ENCODE measurements at regions not wholly inside any gene's neighbourhood (a gene's known extent, or its start where the extent isn't known, plus 50 kb on each side); places are given as distances from the start of the nearest gene placed in this dataset.

GRCh38 chr7:81857385-81857784 lies 87.5 kb upstream of the HGF start:
- no peak for TF ChIP-seq CTCF (IDR thresholded peaks at IDR 0.05; ENCODE audit: low read depth, low read length)
- no peak for TF ChIP-seq MAX (IDR thresholded peaks at IDR 0.05; ENCODE audit: low read depth, low read length)
- TF ChIP-seq POLR2A (IDR thresholded peaks at IDR 0.05; ENCODE audit: extremely low read depth, insufficient read length) = no peak
- no peak for TF ChIP-seq MYC (IDR thresholded peaks at IDR 0.05; ENCODE audit: low read depth, low read length)
- no peak overlapping the region for H3K4me3 ChIP-seq (ENCODE audit: low read depth, low read length)
- DNase-seq (ENCODE audit: low read depth) = no peak

GRCh38 chr7:81854518-81854917 lies 84.7 kb upstream of the HGF start:
- DNase-seq (ENCODE audit: low read depth) = no peak
- no peak overlapping the region for H3K4me3 ChIP-seq (ENCODE audit: low read depth, low read length)
- TF ChIP-seq CTCF (IDR thresholded peaks at IDR 0.05; ENCODE audit: low read depth, low read length) = no peak
- TF ChIP-seq POLR2A (IDR thresholded peaks at IDR 0.05; ENCODE audit: extremely low read depth, insufficient read length) = no peak
- TF ChIP-seq MYC (IDR thresholded peaks at IDR 0.05; ENCODE audit: low read depth, low read length) = no peak
- TF ChIP-seq MAX (IDR thresholded peaks at IDR 0.05; ENCODE audit: low read depth, low read length) = no peak

- H3K4me3 ChIP-seq (ENCODE audit: low read depth, low read length) = no peak overlapping the region
- no peak for TF ChIP-seq CTCF (IDR thresholded peaks at IDR 0.05; ENCODE audit: low read depth, low read length)
- no peak for TF ChIP-seq MYC (IDR thresholded peaks at IDR 0.05; ENCODE audit: low read depth, low read length)
- TF ChIP-seq POLR2A (IDR thresholded peaks at IDR 0.05; ENCODE audit: extremely low read depth, insufficient read length) = no peak
- TF ChIP-seq MAX (IDR thresholded peaks at IDR 0.05; ENCODE audit: low read depth, low read length) = no peak
- DNase-seq (ENCODE audit: low read depth) = no peak
These were observed 82.9 kb upstream of the HGF start for GRCh38 chr7:81852701-81853100.

- DNase-seq (ENCODE audit: low read depth) = no peak
- H3K4me3 ChIP-seq (ENCODE audit: low read depth, low read length) = no peak overlapping the region
- no peak for TF ChIP-seq POLR2A (IDR thresholded peaks at IDR 0.05; ENCODE audit: extremely low read depth, insufficient read length)
- TF ChIP-seq MYC (IDR thresholded peaks at IDR 0.05; ENCODE audit: low read depth, low read length) = no peak
- TF ChIP-seq CTCF (IDR thresholded peaks at IDR 0.05; ENCODE audit: low read depth, low read length) = no peak
- no peak for TF ChIP-seq MAX (IDR thresholded peaks at IDR 0.05; ENCODE audit: low read depth, low read length)
These were observed 81.6 kb upstream of the HGF start for GRCh38 chr7:81851413-81851812.

- peak overlapping the region; percentile 57 for H3K4me3 ChIP-seq (ENCODE audit: low read depth, low read length)
- TF ChIP-seq MAX (IDR thresholded peaks at IDR 0.05; ENCODE audit: low read depth, low read length) = peak; percentile 71; the same call in 1 of the 2 replicates
- TF ChIP-seq CTCF (IDR thresholded peaks at IDR 0.05; ENCODE audit: low read depth, low read length) = no peak
- peak; percentile 93 for TF ChIP-seq MYC (IDR thresholded peaks at IDR 0.05; ENCODE audit: low read depth, low read length)
- TF ChIP-seq POLR2A (IDR thresholded peaks at IDR 0.05; ENCODE audit: extremely low read depth, insufficient read length) = peak; percentile 52
- peak; percentile 99 for DNase-seq (ENCODE audit: low read depth)
These were observed 76.6 kb upstream of the HGF start for GRCh38 chr7:81846398-81846797.

All from NB4 (cell line).